ENCODE measurements at regions not wholly inside any gene's neighbourhood (a gene's known extent, or its start where the extent isn't known, plus 50 kb on each side); places are given as distances from the start of the nearest gene placed in this dataset.

DNA sequence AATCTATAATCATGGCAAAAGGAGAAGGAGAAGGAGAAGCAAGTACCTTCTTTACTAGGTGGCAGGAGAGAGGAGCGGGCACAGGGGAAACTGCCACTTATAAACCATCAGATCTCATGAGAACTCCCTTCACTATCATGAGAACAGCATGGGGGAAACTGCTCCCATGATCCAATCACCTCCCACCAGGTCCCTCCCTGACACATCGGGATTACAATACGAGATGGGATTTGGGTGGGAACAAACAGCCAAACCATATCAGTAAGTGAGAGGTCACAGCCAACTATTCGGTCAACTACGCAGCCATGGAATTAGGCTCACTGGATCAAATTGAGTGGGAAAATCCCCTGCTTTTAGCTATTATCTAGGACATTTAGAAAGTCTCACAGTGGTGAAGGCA, 54.2 kb upstream of the STEAP1B start:
- H3K27me3 ChIP-seq: peaks cover 12% of the 10 kb centered on the region
- Mint-ChIP-seq H3K9me3 (peaks cover 2% of the 10 kb centered on the region), H3K4me1 (peaks cover 8% of the 10 kb centered on the region), H3K27me3 (ENCODE audit: insufficient read depth, low read depth) (peaks cover 7% of the 10 kb centered on the region), H3K36me3 (peaks cover 2% of the 10 kb centered on the region), H3K27ac (no peak overlapping the region), H3K4me3 (no peak overlapping the region)
- no peaks in the 10 kb centered on the region for H3K9me3 ChIP-seq (ENCODE audit: low read depth)
- no peaks in the 10 kb centered on the region for H3K36me3 ChIP-seq
- peaks cover 7% of the 10 kb centered on the region for H3F3A ChIP-seq (ENCODE audit: low read depth)
- TF ChIP-seq, protein P1, sequence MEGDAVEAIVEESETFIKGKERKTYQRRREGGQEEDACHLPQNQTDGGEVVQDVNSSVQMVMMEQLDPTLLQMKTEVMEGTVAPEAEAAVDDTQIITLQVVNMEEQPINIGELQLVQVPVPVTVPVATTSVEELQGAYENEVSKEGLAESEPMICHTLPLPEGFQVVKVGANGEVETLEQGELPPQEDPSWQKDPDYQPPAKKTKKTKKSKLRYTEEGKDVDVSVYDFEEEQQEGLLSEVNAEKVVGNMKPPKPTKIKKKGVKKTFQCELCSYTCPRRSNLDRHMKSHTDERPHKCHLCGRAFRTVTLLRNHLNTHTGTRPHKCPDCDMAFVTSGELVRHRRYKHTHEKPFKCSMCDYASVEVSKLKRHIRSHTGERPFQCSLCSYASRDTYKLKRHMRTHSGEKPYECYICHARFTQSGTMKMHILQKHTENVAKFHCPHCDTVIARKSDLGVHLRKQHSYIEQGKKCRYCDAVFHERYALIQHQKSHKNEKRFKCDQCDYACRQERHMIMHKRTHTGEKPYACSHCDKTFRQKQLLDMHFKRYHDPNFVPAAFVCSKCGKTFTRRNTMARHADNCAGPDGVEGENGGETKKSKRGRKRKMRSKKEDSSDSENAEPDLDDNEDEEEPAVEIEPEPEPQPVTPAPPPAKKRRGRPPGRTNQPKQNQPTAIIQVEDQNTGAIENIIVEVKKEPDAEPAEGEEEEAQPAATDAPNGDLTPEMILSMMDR (IDR thresholded peaks at IDR 0.05): no peak
- TF ChIP-seq EZH2phosphoT487 (IDR thresholded peaks at IDR 0.05) (no peak), EZH2 (IDR thresholded peaks at IDR 0.05) (no peak)
- peaks cover 4% of the 10 kb centered on the region for H3K4me1 ChIP-seq
- H3K79me2 ChIP-seq (ENCODE audit: low read depth): no peaks in the 10 kb centered on the region
- no peaks in the 10 kb centered on the region for H4K20me1 ChIP-seq (ENCODE audit: low read depth)
- no peak for DNase-seq (ENCODE audit: low spot score)
- no peak overlapping the region for H3K9ac ChIP-seq
- no peak overlapping the region for H3K4me3 ChIP-seq
- H3K4me2 ChIP-seq: no peak overlapping the region
- no peak overlapping the region for H3K27ac ChIP-seq
- no peak overlapping the region for H2AFZ ChIP-seq (replicated peaks)

- Histone ChIP-seq H3K9ac (no peak overlapping the region), H3K27me3 (peaks cover 14% of the 10 kb centered on the region), H3K79me2 (ENCODE audit: low read depth) (no peaks in the 10 kb centered on the region), H3K4me2 (no peak overlapping the region), H3K36me3 (no peaks in the 10 kb centered on the region), H3K4me1 (peaks cover 4% of the 10 kb centered on the region), H3K9me3 (ENCODE audit: low read depth) (no peaks in the 10 kb centered on the region), H3F3A (ENCODE audit: low read depth) (peaks cover 7% of the 10 kb centered on the region), H3K27ac (no peak overlapping the region), H2AFZ (replicated peaks) (no peak overlapping the region), H3K4me3 (no peak overlapping the region), H4K20me1 (ENCODE audit: low read depth) (no peaks in the 10 kb centered on the region)
- Mint-ChIP-seq H3K27me3 (ENCODE audit: insufficient read depth, low read depth) (peaks cover 7% of the 10 kb centered on the region), H3K4me1 (peaks cover 8% of the 10 kb centered on the region), H3K4me3 (peak overlapping the region; percentile 41), H3K27ac (no peak overlapping the region), H3K36me3 (peaks cover 2% of the 10 kb centered on the region), H3K9me3 (peaks cover 2% of the 10 kb centered on the region)
- TF ChIP-seq EZH2 (IDR thresholded peaks at IDR 0.05): no peak
- TF ChIP-seq, protein P1 (IDR thresholded peaks at IDR 0.05): no peak
- TF ChIP-seq EZH2phosphoT487 (IDR thresholded peaks at IDR 0.05): no peak
- DNase-seq (ENCODE audit: low spot score): no peak
Measured at GRCh38 chr7:22551768-22552513, 52.0 kb upstream of the STEAP1B start.

GRCh38 chr7:22550514-22551030, 50.6 kb upstream of the STEAP1B start:
- H2AFZ ChIP-seq (replicated peaks): peak overlapping the region; percentile 97
- no peak for TF ChIP-seq EZH2 (IDR thresholded peaks at IDR 0.05)
- no peak for TF ChIP-seq EZH2phosphoT487 (IDR thresholded peaks at IDR 0.05)
- TF ChIP-seq, protein P1 (IDR thresholded peaks at IDR 0.05): no peak
- H3K9me3 ChIP-seq (ENCODE audit: low read depth): no peaks in the 10 kb centered on the region

More at GRCh38 chr7:22550514-22551030, 50.6 kb upstream of the STEAP1B start:
- peak overlapping the region; percentile 61 for H3K4me3 ChIP-seq
- Mint-ChIP-seq H3K27ac (no peak overlapping the region), H3K4me3 (peak overlapping the region; percentile 52), H3K9me3 (no peaks in the 10 kb centered on the region), H3K4me1 (peaks cover 8% of the 10 kb centered on the region), H3K36me3 (no peaks in the 10 kb centered on the region), H3K27me3 (ENCODE audit: insufficient read depth, low read depth) (peaks cover 7% of the 10 kb centered on the region)
- peaks cover 7% of the 10 kb centered on the region for H3F3A ChIP-seq (ENCODE audit: low read depth)
- DNase-seq (ENCODE audit: low spot score): no peak
- H3K9ac ChIP-seq: no peak overlapping the region
- peaks cover 14% of the 10 kb centered on the region for H3K27me3 ChIP-seq
- H3K36me3 ChIP-seq: no peaks in the 10 kb centered on the region
- no peak overlapping the region for H3K27ac ChIP-seq
- H4K20me1 ChIP-seq (ENCODE audit: low read depth): no peaks in the 10 kb centered on the region
- peaks cover 4% of the 10 kb centered on the region for H3K4me1 ChIP-seq
- no peaks in the 10 kb centered on the region for H3K79me2 ChIP-seq (ENCODE audit: low read depth)
- peak overlapping the region; percentile 80 for H3K4me2 ChIP-seq
